ENCODE measurements at regions not wholly inside any gene's neighbourhood (a gene's known extent, or its start where the extent isn't known, plus 50 kb on each side); places are given as distances from the start of the nearest gene placed in this dataset. TPM values are rescaled to one million over a fixed set of nuclear protein-coding genes. Genes with fewer than 3 reads are reported as not detected.

GRCh38 chr1:232106415-232106814, 479.8 kb downstream of the DISC1 start:
- no peak for DNase-seq (ENCODE audit: low read depth)

GRCh38 chr1:232105561-232105960, 479.0 kb downstream of the DISC1 start:
- DNase-seq (ENCODE audit: low read depth) = no peak

DNA sequence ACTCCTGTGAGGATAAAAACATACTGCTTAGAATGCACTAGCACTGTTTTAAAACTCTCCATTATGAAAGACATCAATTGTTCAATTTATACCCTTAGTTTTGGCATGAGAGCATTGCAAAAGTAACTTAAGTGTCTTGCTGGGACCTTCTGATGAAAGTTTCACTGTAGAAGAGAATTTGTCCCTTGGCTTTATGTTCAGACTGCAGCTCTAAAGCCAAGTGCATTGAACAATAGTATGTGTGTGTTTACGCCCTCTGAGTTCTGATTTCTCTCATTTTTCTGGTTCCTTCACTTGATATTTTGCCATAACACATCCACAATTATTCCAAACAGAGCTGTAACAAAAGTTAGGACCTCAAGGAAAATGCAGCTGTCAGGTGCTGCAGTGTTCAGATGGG, 474.6 kb downstream of the DISC1 start:
- no peak for DNase-seq (ENCODE audit: low read depth)

DNA sequence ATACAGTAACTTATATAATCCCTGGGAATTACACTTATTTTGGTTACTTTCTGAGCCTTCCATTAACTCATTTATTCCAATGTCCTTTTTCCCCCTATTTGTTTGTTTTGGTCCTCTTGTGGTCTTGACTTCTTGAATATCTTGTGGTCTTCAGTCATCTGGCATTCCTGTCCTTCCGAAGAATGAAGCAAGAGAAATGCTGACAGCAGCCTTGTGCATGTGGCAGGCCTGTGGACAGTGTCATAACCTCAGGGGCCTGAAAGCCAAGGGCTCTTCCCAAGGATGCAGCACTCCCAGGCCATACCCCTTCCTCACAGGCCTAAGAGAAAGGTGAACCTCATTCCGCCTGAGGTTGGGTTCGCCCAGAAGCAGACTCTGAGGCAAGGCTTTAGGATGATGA, 470.2 kb downstream of the DISC1 start:
- DNase-seq (ENCODE audit: low read depth) = no peak

Small RNA genes lying in the stretch of these regions (small RNA-seq; reads per million reads assigned to genes)
- not detected for gene BX323014.1
- gene RN7SL299P = not detected

Measured in HT1080 (cell line).